Medulla oblongata (tissue), 1 donor: ENCODE measurements at regions not wholly inside any gene's neighbourhood (a gene's known extent, or its start where the extent isn't known, plus 50 kb on each side); places are given as distances from the start of the nearest gene placed in this dataset.
A peak's percentile ranks its signal among the peaks of the same experiment; 100 is the strongest.

Experiments
- DNase-seq: peaks from one replicate; pipeline ENCODE4 v3.0.0-alpha.2; 2015; ENCODE audit errors: extremely low spot score

DNA sequence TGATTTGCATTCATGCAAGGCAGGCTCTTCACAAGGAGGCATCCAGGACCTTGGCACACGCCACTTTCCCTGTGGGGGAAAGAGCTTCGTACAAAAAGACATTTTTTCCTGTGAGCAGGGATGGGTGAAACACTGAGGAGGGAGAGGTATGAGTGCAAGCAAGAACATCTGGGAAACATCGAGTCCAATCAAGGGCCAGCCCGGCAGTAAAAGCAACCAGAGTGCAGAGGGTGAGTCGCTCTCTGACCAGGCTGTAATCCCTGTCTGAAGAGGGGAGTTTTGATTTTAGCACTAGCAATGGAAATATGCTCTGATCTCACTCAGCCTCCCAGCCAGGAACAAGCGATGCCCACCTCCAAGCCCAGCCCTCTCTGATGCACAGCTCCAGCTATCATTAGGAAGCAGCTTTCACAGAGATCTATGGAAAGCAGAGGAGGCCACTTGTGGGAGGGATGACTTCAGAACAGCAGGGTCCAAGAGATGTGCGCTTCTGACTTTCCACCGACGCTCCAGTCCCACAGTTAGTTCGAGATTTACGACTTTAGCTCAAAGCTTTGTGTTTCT is 211.0 kb upstream of the ADAMTS16 start:
- no peak for DNase-seq

DNA sequence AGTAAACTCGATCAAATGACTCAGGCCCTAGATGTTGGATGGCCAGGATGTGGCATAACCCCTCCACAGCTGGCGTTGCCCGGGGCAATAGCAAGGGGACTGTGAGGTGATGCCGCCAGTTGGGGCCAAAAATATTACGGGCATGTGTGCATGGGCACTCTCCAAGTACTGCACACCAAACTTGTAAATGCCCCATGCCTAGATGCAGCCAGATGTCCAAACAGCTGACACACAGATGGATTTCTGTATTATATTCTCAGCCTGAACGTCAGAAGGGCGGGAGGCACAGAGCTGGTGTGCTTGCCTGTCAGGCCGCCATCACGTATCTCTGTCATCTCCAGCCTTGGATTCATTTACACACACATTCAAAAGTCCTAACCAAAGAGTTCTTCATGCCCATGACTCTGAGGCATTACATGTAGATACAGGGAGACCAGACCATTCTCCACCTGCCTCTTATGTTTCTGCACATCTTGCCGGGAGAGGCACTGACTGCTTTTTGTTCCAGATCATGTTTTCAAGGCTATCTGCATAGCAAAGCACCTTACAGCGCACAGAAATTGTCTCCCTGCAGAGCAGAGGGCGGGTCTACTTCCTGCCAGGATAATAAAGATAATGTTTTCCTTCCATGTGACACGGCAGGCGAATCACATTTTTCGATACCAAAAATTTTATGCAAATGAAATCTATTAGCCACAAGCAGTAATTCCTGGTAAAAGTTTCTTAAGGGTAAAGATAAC is 200.9 kb upstream of the ADAMTS16 start:
- DNase-seq: no peak

DNA sequence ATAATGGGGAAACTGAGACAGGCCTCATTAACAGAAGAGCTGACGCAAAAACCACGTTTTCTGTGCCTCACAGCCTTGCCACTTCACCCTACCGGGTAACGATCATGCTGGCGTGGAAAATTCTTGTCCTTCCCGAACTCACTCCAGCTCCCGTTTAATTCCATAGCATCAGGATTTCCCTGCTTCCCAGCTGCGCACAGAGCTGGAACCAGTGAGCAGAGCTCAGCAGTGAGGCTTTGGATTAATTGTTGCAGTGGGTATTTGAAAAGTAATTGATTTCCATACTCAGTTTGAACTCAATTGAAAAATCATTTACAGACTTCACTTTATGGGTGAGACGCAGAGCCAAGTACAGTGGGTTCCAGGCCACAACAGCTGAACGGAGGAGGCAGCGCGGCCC is 199.0 kb upstream of the ADAMTS16 start:
- DNase-seq: no peak

DNA sequence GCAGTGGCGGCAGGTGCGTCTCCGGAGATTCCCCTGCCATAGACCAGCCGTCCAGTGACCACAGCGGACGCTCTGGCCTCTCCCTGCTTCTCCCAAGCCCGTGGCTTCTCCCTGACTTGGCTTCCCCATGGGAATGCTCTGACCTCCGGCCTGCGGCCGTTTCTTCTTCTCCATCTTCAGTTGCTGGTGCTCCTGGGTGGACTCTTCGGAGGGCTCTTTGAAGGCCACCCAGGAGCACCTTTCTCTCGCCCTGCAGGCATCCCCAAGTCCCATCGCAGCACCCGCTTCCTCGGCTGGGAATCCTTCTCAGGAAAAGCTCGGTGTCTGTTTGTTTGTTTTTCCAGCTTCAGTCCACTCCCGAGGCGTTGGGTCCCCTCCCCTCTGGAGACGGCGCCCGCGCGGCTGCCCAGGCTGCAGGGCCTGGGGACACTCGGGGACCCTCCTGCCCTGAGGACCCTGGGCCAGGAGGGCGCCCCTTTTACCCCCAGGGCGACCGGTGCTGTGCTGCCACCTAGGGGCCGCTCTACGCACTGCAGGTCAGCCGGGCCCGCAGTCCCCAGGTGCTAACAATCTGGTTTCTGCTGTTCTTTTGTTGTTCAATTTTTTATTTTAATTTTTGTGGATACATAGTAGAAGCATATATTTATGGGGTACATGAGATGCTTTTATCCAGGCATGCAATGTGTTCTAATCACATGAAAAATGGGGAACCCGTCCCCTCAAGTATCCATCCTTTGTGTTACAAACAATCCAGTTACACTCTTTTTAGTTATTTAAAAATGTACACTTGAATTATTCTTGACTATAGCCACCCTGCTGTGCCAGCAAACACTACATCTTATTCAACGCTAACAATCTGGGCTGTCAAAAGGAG is 197.9 kb upstream of the ADAMTS16 start:
- DNase-seq: no peak

DNA sequence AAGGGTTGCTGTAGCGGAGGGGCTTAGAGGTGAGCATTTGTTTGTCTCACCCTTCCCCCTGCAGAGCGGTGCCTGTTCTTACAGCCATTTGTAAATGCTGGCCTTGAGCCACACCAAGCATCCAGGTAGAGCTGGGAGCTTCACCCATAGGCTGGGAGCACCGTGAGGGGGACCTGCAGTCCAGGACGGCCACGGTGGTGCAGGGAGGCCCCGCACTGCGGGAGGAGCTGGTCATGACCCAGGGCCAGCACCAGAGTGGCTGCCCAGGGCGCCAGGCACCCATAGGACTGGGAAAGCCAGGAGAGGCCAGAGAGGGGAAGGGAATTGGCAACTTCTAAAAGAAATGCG is 197.3 kb upstream of the ADAMTS16 start:
- no peak for DNase-seq

DNA sequence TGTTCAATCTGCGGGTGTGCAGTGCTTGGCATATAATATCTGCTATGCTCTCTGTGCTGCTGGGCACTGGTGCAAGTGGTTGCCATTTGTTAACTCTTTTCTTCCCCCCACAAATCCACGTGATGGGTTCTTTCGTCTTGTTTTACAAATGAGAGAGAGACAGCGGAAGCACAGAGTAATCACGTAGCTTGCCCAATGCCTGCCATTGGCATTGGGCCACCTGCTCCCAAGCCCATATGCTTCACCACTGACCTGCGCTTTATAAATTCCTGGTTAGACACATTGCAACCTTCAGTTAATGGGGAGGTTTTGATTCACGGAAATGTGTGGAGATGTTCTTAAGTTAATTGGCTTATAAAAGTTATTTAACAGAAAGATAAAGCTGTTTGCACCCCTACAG is 194.8 kb upstream of the ADAMTS16 start:
- no peak for DNase-seq

DNA sequence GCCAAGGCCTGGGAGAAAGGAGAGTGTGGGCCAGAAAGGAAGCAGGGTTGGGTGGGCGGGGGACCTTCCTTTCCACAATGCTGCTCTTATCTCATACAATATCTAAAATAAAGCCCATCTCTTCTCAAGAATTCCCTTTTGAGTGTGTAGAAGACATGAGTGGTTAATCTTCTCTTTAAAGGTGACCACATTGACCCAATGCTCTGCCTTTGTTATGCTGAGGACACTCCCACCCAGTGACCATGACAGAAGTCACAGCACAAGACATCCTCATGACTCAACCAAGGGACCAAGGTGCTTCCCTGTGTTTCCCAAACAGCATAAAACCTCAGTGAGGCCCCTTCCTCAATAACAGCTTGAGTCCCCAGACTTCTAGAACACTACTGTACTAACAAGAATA is 193.0 kb upstream of the ADAMTS16 start:
- DNase-seq: no peak

DNA sequence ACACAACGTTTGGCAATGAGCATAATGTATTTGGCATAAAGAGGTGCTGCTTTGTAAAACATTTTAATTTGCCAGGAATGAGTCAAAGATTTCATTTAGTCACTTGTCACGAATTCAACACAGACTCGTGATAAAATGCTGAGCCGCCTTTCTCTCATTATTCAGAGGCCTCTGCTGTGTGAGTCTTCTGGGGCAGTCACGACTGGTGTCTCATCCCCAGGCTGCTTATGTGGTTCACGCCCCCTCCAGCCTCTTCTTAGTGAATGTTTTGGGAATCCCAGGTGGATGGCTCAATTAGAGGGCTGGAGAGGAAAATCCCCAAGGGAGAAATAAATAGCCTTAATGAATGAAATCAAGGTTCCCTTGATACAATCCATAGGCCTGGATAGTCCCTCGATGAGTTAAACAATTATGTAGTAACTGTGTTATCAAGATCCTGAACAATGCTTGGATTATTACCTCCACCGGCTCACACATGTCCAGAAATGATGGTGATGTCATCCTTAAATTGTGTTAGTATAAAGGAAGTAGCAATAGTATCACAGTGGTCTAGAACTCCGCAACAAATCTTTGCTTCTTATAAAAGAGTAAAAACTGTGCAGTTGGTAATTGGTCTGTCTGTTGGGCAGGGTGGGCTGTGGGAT is 192.1 kb upstream of the ADAMTS16 start:
- no peak for DNase-seq

DNA sequence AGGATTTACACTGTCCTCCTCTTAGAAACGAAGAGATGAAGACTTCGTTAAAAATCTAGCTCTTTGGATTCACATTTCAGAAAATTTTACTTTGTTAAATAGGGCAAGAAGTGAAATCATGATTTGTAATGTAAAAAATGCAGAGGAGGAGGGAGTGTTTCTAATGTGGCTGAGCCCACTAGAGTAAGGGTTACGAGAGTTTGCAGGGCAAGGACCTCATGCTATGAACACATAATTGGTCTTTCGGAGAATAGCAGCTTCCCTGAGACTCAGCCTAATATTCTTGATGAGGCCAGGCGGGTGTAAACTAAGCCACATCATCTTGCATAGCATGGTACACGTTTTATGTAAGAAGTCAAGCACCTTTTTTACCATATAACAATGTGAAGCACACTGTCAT is 191.0 kb upstream of the ADAMTS16 start:
- no peak for DNase-seq

DNA sequence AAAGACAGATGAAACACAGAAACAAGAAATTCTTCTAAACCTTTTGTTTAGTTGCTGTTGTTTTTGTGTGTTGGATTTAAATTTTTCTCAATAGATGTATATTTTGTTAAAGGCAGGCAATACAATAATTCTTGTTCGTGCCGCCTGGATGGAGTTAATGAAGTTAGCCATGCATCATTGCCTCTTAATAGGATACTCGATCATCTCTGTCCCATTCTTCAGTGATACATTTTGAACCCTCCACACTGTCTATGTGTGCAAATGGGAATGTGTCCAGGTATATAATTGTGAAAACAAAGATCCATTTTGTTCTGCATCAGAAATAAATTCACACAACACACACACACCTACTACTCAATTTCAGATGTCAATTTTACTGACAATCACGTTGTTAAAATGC is 186.6 kb upstream of the ADAMTS16 start:
- no peak for DNase-seq

DNA sequence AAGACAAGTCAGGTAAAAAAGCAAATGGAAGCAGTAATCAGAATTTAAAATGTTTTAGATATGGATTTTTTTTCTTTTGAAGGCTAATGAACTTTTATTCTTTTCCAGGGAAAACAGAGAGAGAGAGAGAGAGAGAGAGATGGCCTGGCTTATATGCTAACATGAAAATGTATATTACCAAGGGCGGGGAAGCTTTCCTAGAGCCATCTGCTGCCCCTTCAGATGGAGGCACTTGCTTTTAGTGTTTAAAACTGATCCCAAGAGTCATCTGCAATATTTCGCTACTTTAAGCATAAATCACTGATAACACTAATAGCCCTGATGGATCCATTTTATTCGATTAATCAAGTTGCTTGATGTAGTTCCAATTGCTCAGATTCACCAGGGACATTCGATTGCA is 186.1 kb upstream of the ADAMTS16 start:
- no peak for DNase-seq

DNA sequence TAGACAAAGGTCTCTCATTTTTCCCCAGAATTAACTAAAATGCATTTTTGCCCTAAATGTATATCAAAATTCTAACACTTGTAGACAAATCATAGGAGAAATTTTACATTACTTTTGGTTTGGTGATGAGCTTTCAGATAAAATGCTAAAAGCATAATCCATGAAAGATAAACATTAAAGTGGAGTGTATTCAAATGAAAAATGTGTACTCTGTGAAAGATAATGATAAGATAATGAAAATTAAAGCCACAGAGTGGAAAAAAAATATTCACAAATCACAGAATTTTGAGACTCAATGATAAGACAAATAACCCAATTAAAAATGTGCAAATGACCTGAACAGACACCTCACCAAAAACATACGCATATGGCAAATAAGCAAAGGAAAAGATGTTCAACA is 176.9 kb upstream of the ADAMTS16 start:
- DNase-seq: no peak

DNA sequence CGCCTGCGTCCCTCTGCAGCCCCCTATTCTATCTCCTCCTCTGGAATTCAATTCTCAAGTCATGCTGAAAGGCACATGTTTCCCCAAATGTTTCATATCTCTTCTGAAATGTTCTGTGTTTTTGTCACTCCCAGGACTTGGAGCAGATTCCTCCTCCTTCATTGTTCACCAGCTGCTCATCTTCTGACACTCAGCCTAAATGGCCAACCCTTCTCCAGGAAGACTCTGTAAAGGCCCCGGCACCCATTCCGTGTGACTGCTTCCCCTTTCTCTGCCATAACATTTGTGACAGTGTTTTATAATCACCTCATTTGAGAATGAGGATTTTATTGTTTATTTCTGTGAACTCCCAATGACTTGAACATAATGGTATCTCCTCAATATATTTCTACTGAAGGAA is 170.8 kb upstream of the ADAMTS16 start:
- DNase-seq: no peak

DNA sequence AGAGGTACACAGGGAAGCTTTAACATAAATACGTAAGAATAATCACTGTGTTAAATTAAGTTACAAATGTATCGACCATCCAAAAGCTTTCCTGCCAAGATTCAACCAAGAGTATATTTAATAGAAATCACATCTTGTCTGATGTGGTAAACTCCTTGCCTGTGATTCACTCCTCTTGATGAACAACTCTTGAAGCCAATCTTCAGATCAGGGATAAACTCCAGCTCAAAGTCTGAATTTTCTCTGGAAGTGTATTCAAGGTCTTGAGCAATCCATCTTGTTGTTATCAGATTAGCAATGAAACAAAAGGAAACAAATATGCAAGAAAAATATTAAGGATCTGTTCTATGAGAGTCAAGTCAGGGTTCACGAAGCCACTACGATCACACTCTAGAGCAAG is 170.0 kb upstream of the ADAMTS16 start:
- DNase-seq: no peak

DNA sequence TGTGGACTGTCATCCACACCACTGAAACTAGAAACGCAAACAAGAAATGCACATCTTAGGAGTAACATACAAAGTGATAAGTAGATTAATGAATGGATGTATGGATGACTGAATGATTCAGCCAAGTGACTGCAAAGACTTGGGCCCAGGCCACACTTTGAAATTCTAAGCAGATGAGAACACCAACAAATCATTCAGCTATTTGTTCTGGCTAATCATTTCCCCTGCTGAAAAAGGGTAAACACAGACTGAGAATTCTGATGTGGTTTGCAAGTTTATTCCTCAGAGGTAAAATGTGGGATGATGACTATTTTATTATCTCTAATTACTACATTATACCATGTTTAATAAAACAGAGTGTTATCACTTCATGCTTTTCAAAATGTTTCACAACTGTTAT is 163.2 kb upstream of the ADAMTS16 start:
- DNase-seq: no peak

DNA sequence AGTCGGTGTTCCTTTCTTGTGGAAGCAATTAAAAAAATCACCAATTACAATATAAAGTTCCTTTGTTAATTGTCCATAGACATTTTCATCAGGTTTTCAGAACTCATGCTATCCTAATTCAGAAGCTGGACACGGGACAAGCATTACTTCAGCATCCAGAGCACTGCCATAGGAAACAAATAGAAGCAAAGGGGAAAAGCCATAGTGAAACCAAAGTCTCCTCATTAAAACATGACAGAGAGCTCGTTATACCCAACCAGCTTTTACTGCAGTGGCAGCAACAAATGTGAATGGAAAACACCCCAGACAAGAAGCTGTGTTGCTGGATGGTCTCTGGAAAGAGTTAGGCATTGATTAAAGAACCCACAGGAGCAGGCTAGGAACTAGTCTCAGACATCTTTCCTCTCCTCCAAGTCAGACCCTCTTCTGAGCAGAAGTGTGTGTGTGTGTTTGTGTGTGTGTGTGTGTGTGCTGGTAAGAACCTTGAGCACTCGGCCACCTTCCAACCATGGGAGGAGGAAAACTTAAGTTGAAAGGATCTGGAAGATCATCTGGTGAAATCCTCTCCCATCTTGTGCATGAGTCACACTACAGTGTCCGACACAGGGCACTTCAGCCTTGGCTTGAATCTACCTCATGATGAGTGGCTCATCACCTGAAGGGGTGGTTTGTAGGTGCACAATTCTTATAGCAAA is 162.6 kb upstream of the ADAMTS16 start:
- DNase-seq: peak; percentile 29

DNA sequence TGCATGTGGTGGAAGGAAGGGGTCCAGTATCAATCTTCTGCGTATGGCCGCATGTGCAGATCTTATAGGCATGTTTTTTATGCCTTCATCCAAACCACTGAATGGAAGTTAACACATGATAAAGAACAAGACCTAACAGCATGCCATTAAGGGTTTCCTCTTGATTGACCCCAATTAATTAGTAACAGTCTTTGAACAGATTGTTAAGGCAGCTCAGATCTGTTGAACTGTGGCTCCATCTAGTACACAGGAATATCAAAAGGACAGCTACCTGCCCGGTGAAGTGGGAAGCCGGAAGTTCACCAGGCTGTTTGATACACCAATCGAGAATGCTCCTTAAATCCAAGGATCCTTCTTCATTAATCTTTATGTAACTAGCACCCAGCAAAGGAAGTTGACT is 159.9 kb upstream of the ADAMTS16 start:
- no peak for DNase-seq

DNA sequence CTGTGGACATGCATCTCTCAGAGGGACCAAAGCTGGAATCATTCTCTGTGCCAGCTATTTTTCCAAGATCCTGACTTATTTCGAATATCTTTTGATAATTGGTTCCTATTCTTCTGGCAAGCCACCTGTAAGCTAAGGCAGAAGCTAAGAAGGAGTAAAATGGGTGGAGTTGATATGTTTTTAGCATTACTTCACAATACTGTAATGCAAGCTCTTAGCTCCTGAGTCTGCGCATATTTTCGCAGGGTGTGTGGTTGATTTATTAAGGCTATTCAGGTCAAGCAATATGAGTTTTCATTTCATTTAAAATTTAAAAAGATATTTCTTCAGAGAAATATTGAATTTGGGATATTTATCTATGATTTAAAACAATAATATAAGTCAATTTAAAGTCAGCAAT is 158.5 kb upstream of the ADAMTS16 start:
- DNase-seq: no peak

DNA sequence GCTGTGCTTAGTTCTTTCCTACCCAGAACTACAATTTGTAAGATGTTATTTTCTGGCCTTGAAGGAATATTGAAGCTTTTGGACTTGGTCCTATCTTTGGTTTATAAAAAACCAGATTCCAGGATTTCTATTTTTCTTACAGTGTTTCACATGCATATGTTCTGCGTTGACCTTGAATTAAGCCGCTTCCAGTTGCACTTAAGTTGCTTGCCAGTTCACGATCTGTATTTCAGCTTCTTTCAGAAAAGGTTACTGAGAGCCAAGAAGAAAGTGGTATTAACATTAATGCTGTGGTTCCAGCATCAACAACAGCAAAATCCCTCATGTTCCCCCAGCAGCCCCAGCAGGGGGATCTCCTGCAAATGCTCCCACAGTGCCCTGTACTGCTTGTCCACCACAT is 156.4 kb upstream of the ADAMTS16 start:
- DNase-seq: no peak

DNA sequence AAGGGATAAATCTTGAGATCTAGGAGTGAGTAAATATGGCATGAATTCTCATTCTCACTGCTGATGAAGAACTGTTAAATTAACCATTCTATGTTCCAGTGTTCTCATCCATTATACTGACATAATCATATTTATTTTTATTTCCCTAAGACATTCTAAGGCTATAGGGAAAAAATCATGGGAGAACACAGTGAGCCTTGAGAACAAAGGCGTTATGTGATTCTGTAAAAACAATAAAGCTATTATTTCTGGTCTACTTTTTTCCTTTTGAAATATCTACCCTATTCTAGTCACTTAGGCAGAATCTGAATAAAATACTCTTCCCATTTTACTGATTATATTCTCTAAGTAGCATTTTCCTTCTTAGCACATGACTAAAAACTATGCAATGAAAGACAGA is 155.7 kb upstream of the ADAMTS16 start:
- DNase-seq: peak; percentile 16

DNA sequence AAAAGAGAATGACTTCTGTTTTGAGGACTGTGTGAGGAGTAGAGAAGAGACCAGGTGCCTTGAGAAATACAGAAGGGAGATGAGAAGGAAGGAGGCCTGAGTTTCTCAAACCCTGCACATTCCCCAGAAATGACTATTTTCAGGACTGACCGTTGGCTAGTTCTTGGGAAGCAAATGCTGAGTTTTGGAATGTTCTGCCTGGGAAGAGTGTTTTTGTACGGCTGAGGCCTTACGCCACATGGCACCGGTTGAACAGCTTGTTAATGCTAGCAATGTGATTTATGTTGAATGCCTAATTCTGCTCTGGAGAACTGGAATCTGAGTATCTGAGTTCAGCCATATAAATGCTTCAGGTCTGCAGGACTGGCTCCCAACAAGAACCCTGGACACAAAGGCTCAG is 152.7 kb upstream of the ADAMTS16 start:
- DNase-seq: no peak

DNA sequence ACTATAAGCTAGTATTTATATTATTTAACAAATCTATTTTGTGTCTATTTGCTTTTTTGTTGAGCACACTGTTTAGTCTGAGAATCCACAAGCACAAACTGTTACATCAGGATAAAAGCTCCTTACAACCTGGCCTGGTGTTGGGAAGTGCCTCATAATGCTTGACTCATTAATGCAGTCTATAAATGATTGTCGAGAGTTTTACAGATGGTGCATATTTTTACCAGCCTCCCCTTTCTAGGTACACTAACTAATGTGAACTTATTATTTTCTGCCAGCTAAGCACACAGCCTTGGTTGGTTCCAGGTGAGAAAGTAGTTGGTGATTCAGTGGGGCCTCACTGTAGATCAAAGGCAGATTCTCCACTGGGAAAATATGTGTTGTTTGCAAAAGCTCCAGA is 151.0 kb upstream of the ADAMTS16 start:
- DNase-seq: no peak
